MM.1S (cell line): ENCODE measurements at regions not wholly inside any gene's neighbourhood (a gene's known extent, or its start where the extent isn't known, plus 50 kb on each side); places are given as distances from the start of the nearest gene placed in this dataset.

Experiments used
- CTCF ChIP-seq: fragments of 300-600 bp; sonication (generic); IDR thresholded peaks from 2 replicates; pipeline ENCODE4 v1.5.1; 2016; ENCODE audit warnings: antibody characterized with exemption, low read length, mixed read lengths
- EZH2 ChIP-seq: fragments of 300-600 bp; sonication (generic); optimal IDR thresholded peaks from 2 replicates; pipeline ENCODE3; 2017; ENCODE audit warnings: low read depth, mild to moderate bottlenecking, antibody characterized with exemption, low read length, mixed read lengths
- EZH2phosphoT487 ChIP-seq: fragments of 300-600 bp; sonication (generic); IDR thresholded peaks from 2 replicates; pipeline ENCODE4 v1.6.1; 2018; ENCODE audit warnings: antibody characterized with exemption, low read length

GRCh38 chr2:120868366-120868765 lies 132.7 kb downstream of the GLI2 start:
- TF ChIP-seq CTCF = no peak
- TF ChIP-seq EZH2 = no peak
- no peak for TF ChIP-seq EZH2phosphoT487
